ENCODE measurements at regions not wholly inside any gene's neighbourhood (a gene's known extent, or its start where the extent isn't known, plus 50 kb on each side); places are given as distances from the start of the nearest gene placed in this dataset.

- no peak for TF ChIP-seq TAF1 (IDR thresholded peaks at IDR 0.05; ENCODE audit: low read depth, low read length)
- no peak for FAIRE-seq
- DNase-seq (ENCODE audit: insufficient read length, low spot score), result no peak
Measured at GRCh38 chr17:70355185-70355584, 185.9 kb downstream of the KCNJ2 start.

GRCh38 chr17:70357190-70357589 lies 187.9 kb downstream of the KCNJ2 start:
- TF ChIP-seq POU2F2 (IDR thresholded peaks at IDR 0.05; ENCODE audit: low read depth, low read length) (no peak), PAX5 (IDR thresholded peaks at IDR 0.05; ENCODE audit: insufficient read depth, low read length, severe bottlenecking) (no peak)
- DNase-seq (ENCODE audit: insufficient read length, low spot score), result no peak
- FAIRE-seq, result no peak

GRCh38 chr17:70365091-70365583 lies 195.8 kb downstream of the KCNJ2 start:
- no peak for TF ChIP-seq POLR2A (IDR thresholded peaks at IDR 0.05; ENCODE audit: low read depth, low read length)
- TF ChIP-seq POU2F2 (IDR thresholded peaks at IDR 0.05; ENCODE audit: low read depth, low read length), result 0 out of 2 replicates have a peak, but pooled peaks have one; percentile 20
- TF ChIP-seq SPI1 (IDR thresholded peaks at IDR 0.05; ENCODE audit: low read depth, low read length), result peak; percentile 97
- FAIRE-seq (peak; percentile 71), DNase-seq (ENCODE audit: insufficient read length, low spot score) (peak; percentile 10)

GRCh38 chr17:70366386-70366785 lies 197.1 kb downstream of the KCNJ2 start:
- FAIRE-seq (no peak), DNase-seq (ENCODE audit: insufficient read length, low spot score) (no peak)
- TF ChIP-seq PAX5 (IDR thresholded peaks at IDR 0.05; ENCODE audit: insufficient read depth, low read length, severe bottlenecking) (no peak), TAF1 (IDR thresholded peaks at IDR 0.05; ENCODE audit: low read depth, low read length) (no peak), POLR2AphosphoS5 (IDR thresholded peaks at IDR 0.05; ENCODE audit: low read depth, low read length) (no peak), POU2F2 (IDR thresholded peaks at IDR 0.05; ENCODE audit: low read depth, low read length) (no peak), POLR2A (IDR thresholded peaks at IDR 0.05; ENCODE audit: low read depth, low read length) (no peak), SPI1 (IDR thresholded peaks at IDR 0.05; ENCODE audit: low read depth, low read length) (no peak)

- DNase-seq (ENCODE audit: insufficient read length, low spot score) (no peak), FAIRE-seq (no peak)
- TF ChIP-seq PAX5 (IDR thresholded peaks at IDR 0.05; ENCODE audit: insufficient read depth, low read length, severe bottlenecking) (no peak), TAF1 (IDR thresholded peaks at IDR 0.05; ENCODE audit: low read depth, low read length) (no peak), POLR2AphosphoS5 (IDR thresholded peaks at IDR 0.05; ENCODE audit: low read depth, low read length) (no peak), POU2F2 (IDR thresholded peaks at IDR 0.05; ENCODE audit: low read depth, low read length) (no peak), SPI1 (IDR thresholded peaks at IDR 0.05; ENCODE audit: low read depth, low read length) (no peak), POLR2A (IDR thresholded peaks at IDR 0.05; ENCODE audit: low read depth, low read length) (no peak)
Measured at GRCh38 chr17:70368011-70368410, 198.7 kb downstream of the KCNJ2 start.

- FAIRE-seq (no peak), DNase-seq (ENCODE audit: insufficient read length, low spot score) (no peak)
- no peak for TF ChIP-seq POLR2AphosphoS5 (IDR thresholded peaks at IDR 0.05; ENCODE audit: low read depth, low read length)
- no peak for TF ChIP-seq TAF1 (IDR thresholded peaks at IDR 0.05; ENCODE audit: low read depth, low read length)
- no peak for TF ChIP-seq POLR2A (IDR thresholded peaks at IDR 0.05; ENCODE audit: low read depth, low read length)
- no peak for TF ChIP-seq POU2F2 (IDR thresholded peaks at IDR 0.05; ENCODE audit: low read depth, low read length)
Measured at GRCh38 chr17:70369391-70369790, 200.1 kb downstream of the KCNJ2 start.

GRCh38 chr17:70370816-70371215 lies 201.5 kb downstream of the KCNJ2 start:
- no peak for DNase-seq (ENCODE audit: insufficient read length, low spot score)
- FAIRE-seq, result no peak
- TF ChIP-seq PAX5 (IDR thresholded peaks at IDR 0.05; ENCODE audit: insufficient read depth, low read length, severe bottlenecking) (no peak), POLR2AphosphoS5 (IDR thresholded peaks at IDR 0.05; ENCODE audit: low read depth, low read length) (no peak), POU2F2 (IDR thresholded peaks at IDR 0.05; ENCODE audit: low read depth, low read length) (no peak), TAF1 (IDR thresholded peaks at IDR 0.05; ENCODE audit: low read depth, low read length) (no peak), SPI1 (IDR thresholded peaks at IDR 0.05; ENCODE audit: low read depth, low read length) (no peak)

- TF ChIP-seq SPI1 (IDR thresholded peaks at IDR 0.05; ENCODE audit: low read depth, low read length) (no peak), POU2F2 (IDR thresholded peaks at IDR 0.05; ENCODE audit: low read depth, low read length) (no peak), POLR2AphosphoS5 (IDR thresholded peaks at IDR 0.05; ENCODE audit: low read depth, low read length) (no peak), PAX5 (IDR thresholded peaks at IDR 0.05; ENCODE audit: insufficient read depth, low read length, severe bottlenecking) (no peak), POLR2A (IDR thresholded peaks at IDR 0.05; ENCODE audit: low read depth, low read length) (no peak), TAF1 (IDR thresholded peaks at IDR 0.05; ENCODE audit: low read depth, low read length) (no peak)
- DNase-seq (ENCODE audit: insufficient read length, low spot score) (no peak), FAIRE-seq (no peak)
Measured at GRCh38 chr17:70373369-70373768, 204.0 kb downstream of the KCNJ2 start.

- DNase-seq (ENCODE audit: insufficient read length, low spot score), result no peak
- FAIRE-seq, result no peak
- TF ChIP-seq SPI1 (IDR thresholded peaks at IDR 0.05; ENCODE audit: low read depth, low read length), result no peak
- no peak for TF ChIP-seq PAX5 (IDR thresholded peaks at IDR 0.05; ENCODE audit: insufficient read depth, low read length, severe bottlenecking)
- no peak for TF ChIP-seq POU2F2 (IDR thresholded peaks at IDR 0.05; ENCODE audit: low read depth, low read length)
- no peak for TF ChIP-seq POLR2AphosphoS5 (IDR thresholded peaks at IDR 0.05; ENCODE audit: low read depth, low read length)
Measured at GRCh38 chr17:70374496-70374895, 205.2 kb downstream of the KCNJ2 start.

- DNase-seq (ENCODE audit: insufficient read length, low spot score) (no peak), FAIRE-seq (no peak)
- TF ChIP-seq TAF1 (IDR thresholded peaks at IDR 0.05; ENCODE audit: low read depth, low read length) (no peak), PAX5 (IDR thresholded peaks at IDR 0.05; ENCODE audit: insufficient read depth, low read length, severe bottlenecking) (no peak), SPI1 (IDR thresholded peaks at IDR 0.05; ENCODE audit: low read depth, low read length) (no peak), POU2F2 (IDR thresholded peaks at IDR 0.05; ENCODE audit: low read depth, low read length) (no peak), POLR2A (IDR thresholded peaks at IDR 0.05; ENCODE audit: low read depth, low read length) (no peak), POLR2AphosphoS5 (IDR thresholded peaks at IDR 0.05; ENCODE audit: low read depth, low read length) (no peak)
Measured at GRCh38 chr17:70375406-70375805, 206.1 kb downstream of the KCNJ2 start.
